GM12878 (cell line): ENCODE measurements at regions not wholly inside any gene's neighbourhood (a gene's known extent, or its start where the extent isn't known, plus 50 kb on each side); places are given as distances from the start of the nearest gene placed in this dataset.
A peak's percentile ranks its signal among the peaks of the same experiment; 100 is the strongest.

Source experiments
- CBX5 ChIP-seq: sonication (generic); IDR thresholded peaks from 2 replicates; pipeline ENCODE4 v1.6.1; 2016; ENCODE audit warnings: low read depth, moderate library complexity, mild to moderate bottlenecking, inconsistent platforms
- CREB1 ChIP-seq: IDR thresholded peaks from 2 replicates; pipeline ENCODE4 v1.6.1; 2012; ENCODE audit warnings: low read depth, mild to moderate bottlenecking, inconsistent platforms
- ETV6 ChIP-seq, 2 experiments: fragments of 450-650 bp in 1 of 2; IDR thresholded peaks in 1 of 2; conservative IDR thresholded peaks in 1 of 2; 2 replicates each; pipeline ENCODE4 v1.6.1; 2014; ENCODE audit warnings: antibody characterized with exemption in 1 of 2, borderline replicate concordance in 1 of 2, low read depth in 1 of 2, mild to moderate bottlenecking in 1 of 2, moderate library complexity in 1 of 2
- HCFC1 ChIP-seq: fragments of 150-350 bp; IDR thresholded peaks from 2 replicates; pipeline ENCODE4 v1.6.1; 2014; ENCODE audit warnings: low read length
- HDGF ChIP-seq: fragments of 450-650 bp; IDR thresholded peaks from 2 replicates; pipeline ENCODE4 v1.6.1; 2016; ENCODE audit warnings: antibody characterized with exemption
- JUND ChIP-seq: IDR thresholded peaks from 2 replicates; pipeline ENCODE4 v1.6.1; 2012; ENCODE audit warnings: low read depth, mild to moderate bottlenecking, low read length, improper control_type of control experiment, moderate library complexity
- KDM1A ChIP-seq: fragments of 200-600 bp; sonication (generic); IDR thresholded peaks from 2 replicates; pipeline ENCODE4 v1.6.1; 2016; ENCODE audit warnings: borderline replicate concordance
- MTA3 ChIP-seq: IDR thresholded peaks from 2 replicates; pipeline ENCODE4 v1.6.1; 2012; ENCODE audit warnings: low read length, inconsistent platforms, borderline replicate concordance
- NR2C1 ChIP-seq: fragments of 450-650 bp; IDR thresholded peaks from 2 replicates; pipeline ENCODE4 v1.6.1; 2017; ENCODE audit warnings: antibody characterized with exemption, mild to moderate bottlenecking, moderate library complexity
- POLR2AphosphoS2 ChIP-seq: IDR thresholded peaks from 2 replicates; pipeline ENCODE4 v1.6.1; 2011; ENCODE audit warnings: low read depth, mild to moderate bottlenecking, low read length, improper control_type of control experiment, moderate library complexity
- POU2F2 ChIP-seq: IDR thresholded peaks from 3 replicates; pipeline ENCODE4 v1.6.1; 2011; ENCODE audit warnings: low read depth, mild to moderate bottlenecking, low read length, borderline replicate concordance
- RELB ChIP-seq: fragments of 450-650 bp; IDR thresholded peaks from 2 replicates; pipeline ENCODE4 v1.6.1; 2017; ENCODE audit warnings: low read depth, mild to moderate bottlenecking, moderate library complexity
- RFX5 ChIP-seq: IDR thresholded peaks from 2 replicates; pipeline ENCODE4 v1.6.1; 2011; ENCODE audit warnings: low read depth, low read length, improper control_type of control experiment
- SUPT20H ChIP-seq: IDR thresholded peaks from 2 replicates; pipeline ENCODE4 v1.6.1; 2011; ENCODE audit warnings: low read depth, mild to moderate bottlenecking, low read length, moderate library complexity, borderline replicate concordance; ENCODE audit not compliant: control insufficient read depth
- ZBTB11 ChIP-seq: fragments of 450-650 bp; formaldehyde crosslinking; IDR thresholded peaks from 2 replicates; pipeline ENCODE4 v1.5.0; 2022; ENCODE audit warnings: mild to moderate bottlenecking, missing genetic modification characterization
- ZBTB33 ChIP-seq: fragments of 450-650 bp; IDR thresholded peaks from 2 replicates; pipeline ENCODE4 v1.6.1; 2017; ENCODE audit warnings: mild to moderate bottlenecking
- ZNF217 ChIP-seq: fragments of 450-650 bp; IDR thresholded peaks from 2 replicates; pipeline ENCODE4 v1.6.1; 2017; ENCODE audit warnings: antibody characterized with exemption, mild to moderate bottlenecking
- ZNF24 ChIP-seq: fragments of 450-650 bp; IDR thresholded peaks from 2 replicates; pipeline ENCODE4 v1.6.1; 2017; ENCODE audit warnings: antibody characterized with exemption, mild to moderate bottlenecking
- TF ChIP-seq, protein P1 (sequence below): fragments of 450-650 bp; IDR thresholded peaks from 2 replicates; pipeline ENCODE4 v1.6.1; 2014; ENCODE audit warnings: mild to moderate bottlenecking
- TF ChIP-seq, protein P2 (sequence below): IDR thresholded peaks from 2 replicates; pipeline ENCODE4 v1.6.1; 2012; ENCODE audit warnings: mild to moderate bottlenecking, low read depth, low read length

DNA sequence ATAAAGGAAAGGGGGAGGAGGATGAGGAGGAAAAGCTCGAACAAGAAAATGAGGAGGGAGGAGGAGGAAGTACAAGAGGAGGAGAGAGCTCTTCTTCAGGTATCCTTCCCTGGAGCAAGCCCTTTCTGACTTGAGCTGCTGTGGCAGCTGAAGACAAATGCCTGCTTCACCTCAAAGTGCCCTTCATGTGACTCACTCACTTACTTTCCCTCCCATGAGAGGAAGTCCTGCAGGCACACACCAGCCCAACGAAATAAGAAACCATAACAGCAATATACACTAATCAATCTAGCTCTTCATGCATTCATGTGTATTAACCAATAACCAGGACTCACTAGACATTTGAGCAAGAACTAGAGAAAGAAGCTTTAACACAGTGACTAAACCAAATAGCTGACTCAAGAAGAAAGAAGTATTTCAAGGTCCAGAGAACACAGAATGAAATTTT is 251.9 kb downstream of the IGSF11 start (continued):
- TF ChIP-seq ZBTB11 (CRISPR knock-in tag) (no peak), JUND (no peak), RELB (peak; percentile 56; the same call in 1 of the 2 replicates), RFX5 (no peak), ZNF24 (peak; percentile 76; the same call in 1 of the 2 replicates), HDGF (peak; percentile 69; the same call in 1 of the 2 replicates), ZBTB33 (no peak), HCFC1 (no peak), CREB1 (no peak), CBX5 (0 out of 2 replicates have a peak, but pooled peaks have one; percentile 55), POLR2AphosphoS2 (no peak), SUPT20H (no peak), ZNF217 (peak; percentile 69; the same call in 1 of the 2 replicates), KDM1A (no peak), MTA3 (peak; percentile 77), ETV6 (conservative IDR thresholded peaks at IDR 0.05 in 1 of 2, IDR thresholded peaks at IDR 0.05 in 1 of 2; ENCODE audit: borderline replicate concordance in 1 of 2, low read depth in 1 of 2) (no peak), POU2F2 (0 out of 3 replicates have a peak, but pooled peaks have one; percentile 28), NR2C1 (no peak)
- TF ChIP-seq, protein P1, sequence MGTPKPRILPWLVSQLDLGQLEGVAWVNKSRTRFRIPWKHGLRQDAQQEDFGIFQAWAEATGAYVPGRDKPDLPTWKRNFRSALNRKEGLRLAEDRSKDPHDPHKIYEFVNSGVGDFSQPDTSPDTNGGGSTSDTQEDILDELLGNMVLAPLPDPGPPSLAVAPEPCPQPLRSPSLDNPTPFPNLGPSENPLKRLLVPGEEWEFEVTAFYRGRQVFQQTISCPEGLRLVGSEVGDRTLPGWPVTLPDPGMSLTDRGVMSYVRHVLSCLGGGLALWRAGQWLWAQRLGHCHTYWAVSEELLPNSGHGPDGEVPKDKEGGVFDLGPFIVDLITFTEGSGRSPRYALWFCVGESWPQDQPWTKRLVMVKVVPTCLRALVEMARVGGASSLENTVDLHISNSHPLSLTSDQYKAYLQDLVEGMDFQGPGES, result no peak
- TF ChIP-seq, protein P2, sequence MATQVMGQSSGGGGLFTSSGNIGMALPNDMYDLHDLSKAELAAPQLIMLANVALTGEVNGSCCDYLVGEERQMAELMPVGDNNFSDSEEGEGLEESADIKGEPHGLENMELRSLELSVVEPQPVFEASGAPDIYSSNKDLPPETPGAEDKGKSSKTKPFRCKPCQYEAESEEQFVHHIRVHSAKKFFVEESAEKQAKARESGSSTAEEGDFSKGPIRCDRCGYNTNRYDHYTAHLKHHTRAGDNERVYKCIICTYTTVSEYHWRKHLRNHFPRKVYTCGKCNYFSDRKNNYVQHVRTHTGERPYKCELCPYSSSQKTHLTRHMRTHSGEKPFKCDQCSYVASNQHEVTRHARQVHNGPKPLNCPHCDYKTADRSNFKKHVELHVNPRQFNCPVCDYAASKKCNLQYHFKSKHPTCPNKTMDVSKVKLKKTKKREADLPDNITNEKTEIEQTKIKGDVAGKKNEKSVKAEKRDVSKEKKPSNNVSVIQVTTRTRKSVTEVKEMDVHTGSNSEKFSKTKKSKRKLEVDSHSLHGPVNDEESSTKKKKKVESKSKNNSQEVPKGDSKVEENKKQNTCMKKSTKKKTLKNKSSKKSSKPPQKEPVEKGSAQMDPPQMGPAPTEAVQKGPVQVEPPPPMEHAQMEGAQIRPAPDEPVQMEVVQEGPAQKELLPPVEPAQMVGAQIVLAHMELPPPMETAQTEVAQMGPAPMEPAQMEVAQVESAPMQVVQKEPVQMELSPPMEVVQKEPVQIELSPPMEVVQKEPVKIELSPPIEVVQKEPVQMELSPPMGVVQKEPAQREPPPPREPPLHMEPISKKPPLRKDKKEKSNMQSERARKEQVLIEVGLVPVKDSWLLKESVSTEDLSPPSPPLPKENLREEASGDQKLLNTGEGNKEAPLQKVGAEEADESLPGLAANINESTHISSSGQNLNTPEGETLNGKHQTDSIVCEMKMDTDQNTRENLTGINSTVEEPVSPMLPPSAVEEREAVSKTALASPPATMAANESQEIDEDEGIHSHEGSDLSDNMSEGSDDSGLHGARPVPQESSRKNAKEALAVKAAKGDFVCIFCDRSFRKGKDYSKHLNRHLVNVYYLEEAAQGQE, result no peak
